ENCODE measurements at regions not wholly inside any gene's neighbourhood (a gene's known extent, or its start where the extent isn't known, plus 50 kb on each side); places are given as distances from the start of the nearest gene placed in this dataset.

DNA sequence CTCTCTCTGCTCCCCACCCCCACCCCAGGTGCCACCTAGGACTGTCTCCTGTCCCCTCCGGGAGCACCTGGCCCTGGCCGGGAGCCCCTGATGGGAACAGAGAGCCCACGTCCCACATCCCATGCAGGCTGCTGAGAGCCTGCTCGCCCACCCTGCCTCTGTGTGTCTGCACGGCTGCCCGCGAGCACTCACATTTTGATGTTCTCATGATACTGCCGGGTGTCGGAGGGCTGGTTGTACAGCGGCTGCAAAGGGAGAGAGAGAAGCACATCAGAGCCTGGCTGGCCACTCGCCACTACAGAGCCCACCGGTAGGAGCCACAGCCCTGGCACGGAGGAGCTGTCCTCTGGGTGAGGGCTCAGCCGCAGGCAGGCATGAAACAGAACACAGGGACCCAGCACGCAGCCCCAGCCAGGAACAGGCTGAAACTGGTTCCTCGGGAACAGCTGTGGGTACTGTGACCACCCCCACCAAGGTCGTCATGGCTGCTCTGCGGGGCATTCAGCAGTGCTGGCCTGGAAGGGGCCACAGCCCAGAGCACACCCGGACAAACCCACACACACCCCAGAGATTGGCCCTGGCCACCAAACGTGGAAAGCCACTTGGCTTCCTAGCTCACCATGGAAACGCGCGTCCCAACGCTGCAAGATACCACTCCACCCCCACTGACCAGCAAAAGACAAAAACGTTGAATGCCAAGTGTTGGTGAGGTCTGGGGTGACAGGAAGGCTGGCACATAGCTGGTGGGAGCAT is 117.6 kb downstream of the NCOR2 start:
- H3K4me1 Mint-ChIP-seq (ENCODE audit: low read depth): peaks cover 33% of the 10 kb centered on the region
- CTCF ChIA-PET: interaction anchor here (1.5 kb wide), 1 partner anchor 315 kb away, joined by 3 read pairs; no protein-coding TSS in a partner anchor
- intact Hi-C loops (cut with micrococcal nuclease): no loop called here

DNA sequence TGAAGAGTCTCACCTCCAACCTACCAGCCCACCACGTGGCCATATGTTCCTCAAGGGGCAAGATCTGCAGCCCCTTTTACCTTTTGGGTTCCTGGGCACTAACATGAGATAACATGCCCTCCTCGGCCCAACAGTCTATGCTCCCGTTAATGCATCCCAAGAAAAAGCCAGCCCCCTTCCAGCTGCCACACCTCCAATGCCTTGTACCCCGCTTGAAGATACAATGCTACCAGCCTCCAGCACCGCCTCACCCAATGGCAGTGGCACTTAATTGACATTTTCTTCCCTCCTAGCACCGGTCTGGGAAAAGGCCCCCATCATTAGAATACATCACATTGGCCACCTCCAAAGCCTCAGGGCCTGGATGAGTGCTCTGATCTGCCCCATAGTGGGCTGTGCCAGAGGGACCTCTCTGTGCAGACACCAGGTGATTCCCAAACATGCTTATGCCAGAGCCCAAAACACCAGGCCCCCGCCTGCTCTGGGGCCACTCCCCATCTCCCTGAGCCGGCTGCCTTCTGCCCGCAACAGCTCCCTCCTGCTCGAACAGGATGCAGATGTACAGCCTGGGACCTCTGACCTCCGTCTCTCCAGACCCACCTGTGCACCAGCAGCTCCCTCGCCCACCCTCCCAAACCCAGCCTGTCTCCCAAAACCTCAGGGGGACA is 118.3 kb downstream of the NCOR2 start:
- H3K4me1 Mint-ChIP-seq (ENCODE audit: low read depth): peaks cover 28% of the 10 kb centered on the region
- no peak overlapping the region for H3K27ac Mint-ChIP-seq
- H3K27me3 Mint-ChIP-seq (ENCODE audit: low read depth): no peaks in the 10 kb centered on the region
- no peaks in the 10 kb centered on the region for H3K9me3 Mint-ChIP-seq
- intact Hi-C loops (cut with micrococcal nuclease): no loop called here
- CTCF ChIA-PET: interaction anchor here (0.7 kb wide), 1 partner anchor 99 kb away, joined by 3 read pairs; no protein-coding TSS in a partner anchor
- no peak for DNase-seq
- H3K4me3 Mint-ChIP-seq: no peak overlapping the region
- peaks cover 6% of the 10 kb centered on the region for H3K36me3 Mint-ChIP-seq (ENCODE audit: low read depth)

More for the DNA sequence above, 117.6 kb downstream of the NCOR2 start:
- Mint-ChIP-seq H3K27me3 (ENCODE audit: low read depth) (no peaks in the 10 kb centered on the region), H3K9me3 (no peaks in the 10 kb centered on the region), H3K27ac (no peak overlapping the region), H3K36me3 (ENCODE audit: low read depth) (peaks cover 5% of the 10 kb centered on the region), H3K4me3 (no peak overlapping the region)
- no peak for DNase-seq

DNA sequence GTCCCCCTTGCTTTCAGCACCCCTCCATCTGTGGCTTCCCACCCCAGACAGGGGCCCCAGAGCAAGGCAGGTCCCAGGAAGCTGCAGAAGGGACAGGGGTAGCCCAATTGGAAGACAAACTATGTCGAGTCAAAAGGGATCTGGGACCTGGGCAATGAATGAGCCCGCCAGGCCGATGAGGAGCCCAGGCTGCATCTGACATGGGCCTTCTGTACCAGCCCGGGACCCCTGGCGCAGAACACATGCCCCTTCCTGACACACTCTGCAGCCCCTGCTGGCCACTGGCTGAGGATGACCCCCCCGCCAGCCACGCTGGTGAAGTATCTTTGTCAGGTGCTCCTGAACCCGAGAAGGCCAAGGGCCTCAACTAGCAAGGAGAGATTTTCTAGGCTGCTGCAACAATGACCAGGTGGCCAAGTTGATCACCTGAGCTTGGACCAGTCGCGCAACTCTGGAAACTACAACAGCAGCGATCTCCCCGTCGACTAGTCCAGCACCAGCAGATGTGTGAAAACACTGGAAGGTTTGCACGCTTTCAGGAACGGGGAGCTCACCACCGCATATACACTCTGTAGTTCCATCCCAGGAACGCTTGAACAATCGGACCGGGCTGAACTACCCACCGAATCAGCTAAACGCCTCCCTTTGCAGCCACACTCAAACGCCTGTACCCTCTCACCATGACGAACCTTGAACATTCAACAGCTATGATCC is 119.0 kb downstream of the NCOR2 start:
- Mint-ChIP-seq H3K4me1 (ENCODE audit: low read depth) (peaks cover 21% of the 10 kb centered on the region), H3K27me3 (ENCODE audit: low read depth) (no peaks in the 10 kb centered on the region), H3K36me3 (ENCODE audit: low read depth) (peaks cover 8% of the 10 kb centered on the region), H3K9me3 (no peaks in the 10 kb centered on the region), H3K27ac (no peak overlapping the region), H3K4me3 (no peak overlapping the region)
- intact Hi-C loops (cut with micrococcal nuclease): no loop called here
- CTCF ChIA-PET: interaction anchor here (0.7 kb wide), 1 partner anchor 98 kb away, joined by 3 read pairs; no protein-coding TSS in a partner anchor
- no peak for DNase-seq

DNA sequence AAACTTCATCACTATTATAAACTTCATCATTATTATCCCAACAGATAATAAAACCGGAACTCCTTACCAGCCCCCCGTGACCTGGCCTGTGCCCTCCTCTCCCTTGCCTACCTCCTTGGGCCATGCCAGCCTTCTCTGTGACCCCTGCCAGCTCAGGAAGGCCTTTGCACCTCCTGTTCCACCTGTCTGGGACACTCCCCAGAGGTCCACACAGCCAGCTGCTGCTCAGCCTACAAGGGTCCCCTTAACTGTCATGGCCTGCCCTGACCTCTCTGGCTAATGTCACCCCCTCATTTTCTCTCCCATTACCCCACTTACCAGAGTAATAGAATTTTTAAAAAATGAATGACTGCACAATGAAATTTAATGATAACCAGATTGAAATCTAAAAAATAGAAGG is 121.0 kb downstream of the NCOR2 start:
- peaks cover 12% of the 10 kb centered on the region for H3K4me1 Mint-ChIP-seq (ENCODE audit: low read depth)
- CTCF ChIA-PET: no interaction called here

DNA sequence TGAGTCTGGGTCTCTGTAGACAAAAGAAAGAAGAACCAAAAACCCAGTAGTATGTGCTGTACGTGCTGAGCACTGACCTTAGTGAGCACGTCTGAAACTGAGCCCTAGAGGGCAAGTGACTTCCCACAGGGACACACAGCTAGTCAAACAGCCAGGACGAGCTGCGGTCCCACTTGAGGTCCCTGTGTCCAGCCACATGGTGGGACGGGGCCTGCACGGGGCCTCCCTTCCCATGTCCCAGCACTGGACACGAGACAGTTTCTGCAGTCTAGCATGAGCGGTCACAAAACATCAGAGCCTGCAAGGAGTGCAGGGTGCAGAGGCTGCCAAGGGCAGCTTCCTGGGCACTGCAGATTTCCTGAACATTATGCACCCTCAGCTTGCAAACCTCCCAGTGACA is 121.6 kb downstream of the NCOR2 start:
- no peaks in the 10 kb centered on the region for H3K9me3 Mint-ChIP-seq
- CTCF ChIA-PET: no interaction called here
- peaks cover 15% of the 10 kb centered on the region for H3K36me3 Mint-ChIP-seq (ENCODE audit: low read depth)
- H3K4me3 Mint-ChIP-seq: no peak overlapping the region
- H3K4me1 Mint-ChIP-seq (ENCODE audit: low read depth): peaks cover 7% of the 10 kb centered on the region
- intact Hi-C loops (cut with micrococcal nuclease): no loop called here
- no peak for DNase-seq
- no peaks in the 10 kb centered on the region for H3K27me3 Mint-ChIP-seq (ENCODE audit: low read depth)
- H3K27ac Mint-ChIP-seq: no peak overlapping the region

More for the DNA sequence above, 121.0 kb downstream of the NCOR2 start:
- DNase-seq: no peak
- no peaks in the 10 kb centered on the region for H3K9me3 Mint-ChIP-seq
- intact Hi-C loops (cut with micrococcal nuclease): no loop called here
- no peaks in the 10 kb centered on the region for H3K27me3 Mint-ChIP-seq (ENCODE audit: low read depth)
- H3K4me3 Mint-ChIP-seq: no peak overlapping the region
- no peak overlapping the region for H3K27ac Mint-ChIP-seq
- H3K36me3 Mint-ChIP-seq (ENCODE audit: low read depth): peaks cover 15% of the 10 kb centered on the region

DNA sequence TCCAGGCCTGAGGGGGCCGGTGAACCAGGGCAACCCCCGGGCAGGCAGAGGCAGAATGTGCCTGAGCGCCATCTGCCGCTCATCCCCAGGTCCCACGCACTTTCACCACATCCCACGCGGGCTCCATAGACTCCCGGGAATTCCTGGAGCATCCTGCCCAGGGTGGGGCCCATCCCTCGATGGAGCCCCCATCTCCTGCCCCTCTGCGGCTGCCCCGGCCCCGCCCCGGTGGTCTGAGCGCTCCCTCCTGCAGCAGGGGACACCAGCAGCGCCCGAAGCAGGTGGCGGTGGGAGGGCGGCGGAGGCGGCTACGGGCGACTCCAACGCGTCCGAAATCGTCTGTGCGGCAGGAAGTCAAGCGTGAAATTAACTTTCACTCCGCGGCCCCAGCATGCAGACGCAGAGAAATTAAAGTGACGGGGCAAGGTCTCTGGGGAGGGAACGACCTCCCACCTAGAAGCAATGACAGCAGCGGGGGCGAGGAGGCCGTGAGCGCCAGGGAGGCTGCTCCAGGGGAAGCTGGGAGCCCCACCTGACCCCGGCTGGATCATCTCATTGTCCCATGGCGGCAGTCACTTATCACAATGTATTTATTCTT is 122.2 kb downstream of the NCOR2 start:
- Mint-ChIP-seq H3K27ac (no peak overlapping the region), H3K9me3 (no peaks in the 10 kb centered on the region), H3K4me3 (no peak overlapping the region), H3K4me1 (ENCODE audit: low read depth) (peaks cover 2% of the 10 kb centered on the region), H3K36me3 (ENCODE audit: low read depth) (peaks cover 15% of the 10 kb centered on the region), H3K27me3 (ENCODE audit: low read depth) (no peaks in the 10 kb centered on the region)
- CTCF ChIA-PET: no interaction called here
- intact Hi-C loops (cut with micrococcal nuclease): no loop called here
- no peak for DNase-seq

DNA sequence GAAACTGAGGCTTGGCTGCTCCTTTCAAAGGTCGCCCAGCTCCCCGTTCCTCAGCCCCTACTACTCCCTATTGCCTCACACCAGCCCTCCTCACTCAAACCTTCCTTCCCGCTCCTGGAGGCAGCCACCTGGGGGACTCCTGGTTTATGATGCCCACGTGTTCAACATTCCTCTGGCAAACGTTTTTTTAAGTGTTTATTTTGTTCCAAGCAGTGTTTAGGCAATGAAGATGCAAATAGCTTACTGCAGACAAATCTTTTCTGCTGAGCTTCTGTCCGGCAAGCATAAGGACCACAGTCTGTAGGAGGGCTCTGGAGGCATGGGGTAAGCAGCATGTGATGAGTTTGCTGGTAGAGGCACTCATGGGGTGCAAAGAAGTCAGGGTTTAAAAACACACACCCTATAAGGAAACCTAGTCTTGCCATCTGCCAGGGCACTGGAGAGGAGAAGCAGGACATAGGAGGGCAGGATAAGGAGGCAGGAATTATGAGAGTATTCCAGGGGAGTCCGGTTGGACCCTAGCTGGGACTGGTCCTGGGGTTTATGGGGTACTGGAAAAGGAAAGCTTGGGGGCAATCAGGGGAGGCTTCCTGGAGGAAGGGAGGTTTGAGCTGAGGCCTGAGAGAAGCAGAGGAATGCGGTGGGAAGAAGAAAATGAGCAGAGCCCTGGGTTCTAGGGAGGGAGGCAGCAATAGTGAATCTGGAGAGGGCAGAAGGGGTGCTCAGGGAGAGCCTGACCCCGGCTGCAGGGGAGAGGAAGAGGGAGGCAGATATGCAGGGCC is 123.3 kb downstream of the NCOR2 start:
- no peak for DNase-seq
- Mint-ChIP-seq H3K36me3 (ENCODE audit: low read depth) (peaks cover 15% of the 10 kb centered on the region), H3K4me3 (no peak overlapping the region), H3K4me1 (ENCODE audit: low read depth) (peaks cover 2% of the 10 kb centered on the region), H3K9me3 (no peaks in the 10 kb centered on the region), H3K27ac (no peak overlapping the region), H3K27me3 (ENCODE audit: low read depth) (no peaks in the 10 kb centered on the region)
- CTCF ChIA-PET: no interaction called here
- intact Hi-C loops (cut with micrococcal nuclease): no loop called here

DNA sequence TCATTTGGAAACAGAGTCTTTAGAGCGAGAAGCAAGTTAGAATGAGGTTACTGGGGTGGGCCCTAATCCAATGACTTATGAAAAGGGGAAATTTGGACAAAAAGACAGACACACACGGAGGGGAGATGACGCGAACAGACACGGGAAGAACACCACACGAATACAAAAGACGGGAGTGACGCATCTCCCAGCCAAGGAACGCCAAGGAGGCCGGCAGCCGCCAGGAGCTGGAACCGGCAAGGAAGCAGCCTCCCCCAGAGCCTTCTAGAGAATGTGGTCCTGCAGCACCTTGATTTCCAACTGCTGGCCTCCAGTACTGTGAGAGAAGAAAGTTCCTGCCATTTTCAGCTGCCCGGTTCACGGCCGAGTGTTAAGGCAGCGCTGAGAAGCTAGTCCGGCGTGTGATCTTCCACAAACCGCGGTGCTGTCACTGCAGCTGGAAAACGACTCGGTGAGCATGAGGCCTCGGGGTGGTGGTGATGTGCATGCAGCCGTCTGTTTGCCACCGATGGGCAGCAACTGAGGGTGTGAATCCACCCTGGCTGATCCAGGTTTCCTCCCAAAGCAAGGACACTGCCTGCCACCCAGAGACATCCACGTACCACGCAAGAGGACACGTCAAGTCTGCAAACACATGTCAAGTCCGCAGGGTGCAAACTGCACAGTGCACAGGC is 124.5 kb downstream of the NCOR2 start:
- intact Hi-C loops (cut with micrococcal nuclease): no loop called here
- H3K27ac Mint-ChIP-seq: no peak overlapping the region
- CTCF ChIA-PET: no interaction called here
- no peak for DNase-seq
- H3K27me3 Mint-ChIP-seq (ENCODE audit: low read depth): no peaks in the 10 kb centered on the region
- H3K9me3 Mint-ChIP-seq: no peaks in the 10 kb centered on the region
- H3K4me3 Mint-ChIP-seq: no peak overlapping the region
- H3K4me1 Mint-ChIP-seq (ENCODE audit: low read depth): peaks cover 2% of the 10 kb centered on the region
- H3K36me3 Mint-ChIP-seq (ENCODE audit: low read depth): peaks cover 13% of the 10 kb centered on the region

DNA sequence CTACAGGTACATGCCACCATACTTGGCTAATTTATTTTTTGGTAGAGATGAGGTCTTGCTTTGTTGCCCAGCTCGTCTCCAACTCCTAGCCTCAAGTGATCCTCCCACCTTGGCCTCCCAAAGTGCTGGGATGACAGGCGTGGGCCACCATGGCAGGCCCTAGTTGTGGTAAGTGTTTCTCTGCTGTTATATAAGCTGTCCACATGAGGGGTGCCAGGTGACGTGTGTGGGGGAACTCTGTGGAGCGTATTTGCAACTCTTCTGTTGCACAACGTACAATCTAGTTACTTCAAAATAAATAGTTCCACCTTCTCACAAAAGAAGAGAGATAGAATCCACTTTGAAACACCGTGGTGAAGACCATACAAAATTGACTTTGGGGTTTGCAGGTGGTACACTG is 125.1 kb downstream of the NCOR2 start:
- Mint-ChIP-seq H3K4me1 (ENCODE audit: low read depth) (peaks cover 2% of the 10 kb centered on the region), H3K27ac (no peak overlapping the region), H3K9me3 (no peaks in the 10 kb centered on the region), H3K27me3 (ENCODE audit: low read depth) (no peaks in the 10 kb centered on the region), H3K36me3 (ENCODE audit: low read depth) (peaks cover 13% of the 10 kb centered on the region), H3K4me3 (no peak overlapping the region)
- no peak for DNase-seq
- CTCF ChIA-PET: no interaction called here
- intact Hi-C loops (cut with micrococcal nuclease): no loop called here

DNA sequence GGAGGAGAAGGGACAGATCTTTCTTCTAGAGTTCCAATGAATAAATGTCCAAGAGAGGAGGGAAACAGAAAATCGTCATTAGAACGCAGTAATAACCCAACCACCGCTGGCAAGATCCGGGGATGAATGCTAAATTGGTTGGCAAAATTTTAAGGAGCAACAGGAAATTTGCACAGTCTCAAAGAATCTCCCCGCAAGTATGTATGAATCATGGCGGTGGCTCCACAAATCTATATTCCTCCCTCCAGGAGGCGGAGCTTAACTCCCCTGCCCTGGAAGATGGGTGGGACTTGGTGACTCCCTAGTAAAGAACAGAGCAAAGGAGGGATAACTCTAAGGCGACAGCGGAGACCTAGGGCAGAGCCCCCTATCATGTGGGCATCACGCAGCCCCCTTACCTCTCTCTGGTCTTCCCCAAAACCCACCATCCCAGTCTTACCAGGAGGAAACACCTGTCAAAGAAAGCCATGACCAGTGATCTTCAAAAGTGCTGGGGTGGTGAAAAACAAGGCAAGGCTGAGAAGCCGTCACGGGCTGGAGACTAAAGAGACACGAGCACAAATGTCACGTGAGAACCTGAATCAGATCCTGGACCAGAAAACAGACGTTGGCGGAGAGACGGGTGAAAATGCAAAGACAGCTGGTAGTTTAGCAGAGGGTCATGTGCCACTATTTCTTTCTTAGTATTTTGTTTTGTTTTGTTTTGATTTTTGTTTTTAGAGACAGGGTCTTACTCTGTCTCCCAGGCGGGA is 125.8 kb downstream of the NCOR2 start:
- intact Hi-C loops (cut with micrococcal nuclease): no loop called here
- Mint-ChIP-seq H3K27ac (no peak overlapping the region), H3K4me1 (ENCODE audit: low read depth) (peaks cover 2% of the 10 kb centered on the region), H3K36me3 (ENCODE audit: low read depth) (peaks cover 14% of the 10 kb centered on the region), H3K9me3 (no peaks in the 10 kb centered on the region), H3K27me3 (ENCODE audit: low read depth) (no peaks in the 10 kb centered on the region), H3K4me3 (no peak overlapping the region)
- no peak for DNase-seq
- CTCF ChIA-PET: no interaction called here

DNA sequence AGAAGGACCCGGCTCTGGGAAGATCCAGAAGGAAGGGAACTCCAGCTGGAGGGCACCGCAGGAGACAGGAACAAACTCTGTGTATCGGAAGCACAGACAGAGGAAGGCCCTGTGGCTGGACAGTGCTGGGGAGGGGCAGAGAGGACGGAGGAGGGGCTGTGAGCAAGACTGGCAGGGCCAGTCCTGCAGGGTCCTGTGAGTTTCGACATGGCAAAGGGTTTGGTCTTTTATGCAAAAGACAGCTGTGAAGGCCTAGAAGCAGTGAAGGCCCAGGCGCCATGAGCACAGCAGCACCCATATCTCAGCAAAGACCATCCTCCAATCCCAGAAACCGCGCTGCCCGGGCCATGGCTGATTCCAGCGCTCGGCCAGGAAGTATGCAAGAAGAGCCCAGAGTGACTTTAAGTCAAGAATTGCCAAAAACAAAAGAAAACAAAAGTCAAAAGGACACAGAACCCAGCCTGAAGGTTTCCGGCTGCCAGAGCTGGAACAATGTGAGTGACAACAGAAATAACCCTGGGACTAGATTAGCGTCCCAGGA is 126.5 kb downstream of the NCOR2 start:
- Mint-ChIP-seq H3K36me3 (ENCODE audit: low read depth) (peaks cover 14% of the 10 kb centered on the region), H3K9me3 (no peaks in the 10 kb centered on the region), H3K27me3 (ENCODE audit: low read depth) (no peaks in the 10 kb centered on the region), H3K27ac (no peak overlapping the region), H3K4me3 (no peak overlapping the region), H3K4me1 (ENCODE audit: low read depth) (peaks cover 2% of the 10 kb centered on the region)
- CTCF ChIA-PET: no interaction called here
- no peak for DNase-seq
- intact Hi-C loops (cut with micrococcal nuclease): no loop called here
